H9 (cell line): ENCODE measurements at regions not wholly inside any gene's neighbourhood (a gene's known extent, or its start where the extent isn't known, plus 50 kb on each side); places are given as distances from the start of the nearest gene placed in this dataset.

ENCODE experiments used
- DNase-seq: peaks from one replicate; pipeline ENCODE4 v3.0.0-alpha.2; 2017
- H2AFZ ChIP-seq: one replicate; pipeline ENCODE4 v1.6.1; 2013; ENCODE audit warnings: mild to moderate bottlenecking, low read length, control low read depth, moderate library complexity
- H2AK5ac ChIP-seq: 2 replicates; pipeline ENCODE4 v1.6.1; 2013; ENCODE audit warnings: low read length, control low read depth, mixed read lengths; ENCODE audit not compliant: insufficient read length
- H2BK120ac ChIP-seq: one replicate; pipeline ENCODE4 v1.6.1; 2013; ENCODE audit warnings: low read depth, mild to moderate bottlenecking, low read length, control low read depth, inconsistent platforms; ENCODE audit not compliant: poor library complexity, severe bottlenecking
- H2BK12ac ChIP-seq: 2 replicates; pipeline ENCODE4 v1.6.1; 2013; ENCODE audit warnings: low read length, control low read depth, mixed read lengths, low read depth; ENCODE audit not compliant: insufficient read length
- H2BK15ac ChIP-seq: 2 replicates; pipeline ENCODE4 v1.6.1; 2013; ENCODE audit warnings: low read depth, low read length, control low read depth
- H2BK20ac ChIP-seq: one replicate; pipeline ENCODE4 v1.6.1; 2013; ENCODE audit warnings: low read depth, mild to moderate bottlenecking, low read length, control low read depth, inconsistent platforms; ENCODE audit not compliant: poor library complexity, severe bottlenecking
- H2BK5ac ChIP-seq: 2 replicates; pipeline ENCODE4 v1.6.1; 2013; ENCODE audit warnings: low read length, control low read depth, mixed read lengths; ENCODE audit not compliant: insufficient read length
- H3K14ac ChIP-seq: 2 replicates; pipeline ENCODE4 v1.6.1; 2013; ENCODE audit warnings: low read length, control low read depth; ENCODE audit not compliant: insufficient read depth
- H3K18ac ChIP-seq: 2 replicates; pipeline ENCODE4 v1.6.1; 2013; ENCODE audit warnings: low read depth, mild to moderate bottlenecking, mixed read lengths, low read length, control low read depth; ENCODE audit not compliant: insufficient read length
- H3K23ac ChIP-seq: 2 replicates; pipeline ENCODE4 v1.6.1; 2013; ENCODE audit warnings: low read length, control low read depth, mixed read lengths, low read depth; ENCODE audit not compliant: insufficient read length
- H3K23me2 ChIP-seq: 2 replicates; pipeline ENCODE4 v1.6.1; 2013; ENCODE audit warnings: low read depth, mild to moderate bottlenecking, mixed read lengths, low read length, control low read depth; ENCODE audit not compliant: insufficient read length, poor library complexity, severe bottlenecking
- H3K27ac ChIP-seq: 2 replicates; pipeline ENCODE4 v1.5.1; 2013; ENCODE audit warnings: low read length, control low read depth, mixed read lengths, low read depth; ENCODE audit not compliant: insufficient read length
- H3K27me3 ChIP-seq: 2 replicates; pipeline ENCODE4 v1.6.1; 2013; ENCODE audit warnings: low read length, control low read depth, inconsistent platforms; ENCODE audit not compliant: insufficient read depth
- H3K4ac ChIP-seq: 2 replicates; pipeline ENCODE4 v1.6.1; 2013; ENCODE audit warnings: low read depth, mild to moderate bottlenecking, control low read depth, inconsistent platforms, low read length, moderate library complexity
- H3K4me1 ChIP-seq: 2 replicates; pipeline ENCODE4 v1.6.1; 2013; ENCODE audit warnings: low read length, control low read depth, inconsistent platforms; ENCODE audit not compliant: insufficient read depth
- H3K4me2 ChIP-seq: 2 replicates; pipeline ENCODE4 v1.6.1; 2013; ENCODE audit warnings: low read length, control low read depth, mixed read lengths; ENCODE audit not compliant: insufficient read length, insufficient read depth
- H3K56ac ChIP-seq: 2 replicates; pipeline ENCODE4 v1.6.1; 2013; ENCODE audit warnings: low read depth, mild to moderate bottlenecking, mixed read lengths, low read length, control low read depth; ENCODE audit not compliant: insufficient read length
- H3K79me1 ChIP-seq: 2 replicates; pipeline ENCODE4 v1.6.1; 2013; ENCODE audit warnings: low read depth, mild to moderate bottlenecking, moderate library complexity, low read length, control low read depth, inconsistent platforms; ENCODE audit not compliant: insufficient read depth, poor library complexity, severe bottlenecking
- H3K79me2 ChIP-seq: 2 replicates; pipeline ENCODE4 v1.6.1; 2013; ENCODE audit warnings: low read length, control low read depth, inconsistent platforms; ENCODE audit not compliant: insufficient read depth
- H3K9ac ChIP-seq: 2 replicates; pipeline ENCODE4 v1.6.1; 2013; ENCODE audit warnings: low read length, control low read depth, mixed read lengths; ENCODE audit not compliant: insufficient read length; ENCODE audit errors: extremely low read depth
- H3K9me3 ChIP-seq: one replicate; pipeline ENCODE4 v1.6.1; 2013; ENCODE audit warnings: low read depth, low read length, inconsistent platforms; ENCODE audit not compliant: control insufficient read depth
- H3T11ph ChIP-seq: one replicate; pipeline ENCODE4 v1.6.1; 2013; ENCODE audit warnings: mild to moderate bottlenecking, low read length, control low read depth, inconsistent platforms
- H4K20me1 ChIP-seq: one replicate; pipeline ENCODE4 v1.6.1; 2013; ENCODE audit not compliant: control insufficient read depth, insufficient read length, insufficient read depth
- H4K5ac ChIP-seq: 2 replicates; pipeline ENCODE4 v1.6.1; 2013; ENCODE audit warnings: low read depth, mild to moderate bottlenecking, mixed read lengths, low read length, control low read depth; ENCODE audit not compliant: insufficient read length
- H4K8ac ChIP-seq: replicated peaks from 2 replicates; pipeline ENCODE4 v1.6.1; 2013; ENCODE audit warnings: low read length, control low read depth, mixed read lengths, low read depth; ENCODE audit not compliant: insufficient read length
- H4K91ac ChIP-seq: 2 replicates; pipeline ENCODE4 v1.6.1; 2013; ENCODE audit warnings: low read depth, mild to moderate bottlenecking, moderate library complexity, mixed read lengths, low read length, control low read depth; ENCODE audit not compliant: insufficient read length
- H3K27ac Mint-ChIP-seq, 3 experiments: 2 replicates in 2 of 3; 3 replicates in 1 of 3; pipeline ENCODE4 v1.8.0; 2020 to 2021; ENCODE audit warnings: mixed read lengths in 3 of 3, mild to moderate bottlenecking in 1 of 3, moderate library complexity in 1 of 3
- H3K27me3 Mint-ChIP-seq: 2 replicates; pipeline ENCODE4 v1.8.0; 2021; ENCODE audit warnings: low read depth, mild to moderate bottlenecking, moderate library complexity, mixed read lengths
- H3K36me3 Mint-ChIP-seq, 3 experiments: 2 replicates in 2 of 3; 3 replicates in 1 of 3; pipeline ENCODE4 v1.8.0; 2020 to 2021; ENCODE audit warnings: low read depth in 3 of 3, mixed read lengths in 3 of 3; ENCODE audit not compliant: insufficient read depth in 1 of 3
- H3K4me1 Mint-ChIP-seq, 2 experiments: 2 replicates each; pipeline ENCODE4 v1.8.0; 2020; ENCODE audit warnings: mixed read lengths in 2 of 2
- H3K4me3 Mint-ChIP-seq, 2 experiments: 2 replicates in 1 of 2; 3 replicates in 1 of 2; pipeline ENCODE4 v1.8.0; 2020 to 2021; ENCODE audit warnings: mild to moderate bottlenecking in 2 of 2, mixed read lengths in 2 of 2, moderate library complexity in 1 of 2
- H3K9me3 Mint-ChIP-seq, 2 experiments: 2 replicates in 1 of 2; 3 replicates in 1 of 2; pipeline ENCODE4 v1.8.0; 2020; ENCODE audit warnings: mild to moderate bottlenecking in 2 of 2, mixed read lengths in 2 of 2, moderate library complexity in 1 of 2
- CTCF ChIP-seq: fragments of 200-600 bp; sonication (generic); conservative IDR thresholded peaks from 3 replicates; pipeline ENCODE4 v1.8.0; 2021; ENCODE audit warnings: antibody characterized with exemption, mild to moderate bottlenecking
- WGBS: extraction: QIAGEN DNeasy Blood & Tissue Kit; methylation state at CpG from one replicate; pipeline ENCODE4 v1.1.7; 2013; ENCODE audit warnings: missing lambda C conversion rate, low lambda C conversion rate, mixed read lengths; ENCODE audit not compliant: insufficient read length; ENCODE audit errors: extremely low coverage; 5-methylcytosine and 5-hydroxymethylcytosine counted together

- H3K36me3 Mint-ChIP-seq: no peaks in the 10 kb centered on the region
- Histone ChIP-seq H3T11ph (no peak overlapping the region), H2BK15ac (no peak overlapping the region), H2AFZ (no peak overlapping the region), H3K27me3 (no peaks in the 10 kb centered on the region), H3K23me2 (no peaks in the 10 kb centered on the region), H3K4me2 (no peak overlapping the region), H3K4ac (no peak overlapping the region), H3K4me1 (no peaks in the 10 kb centered on the region), H3K27ac (no peak overlapping the region), H3K56ac (no peak overlapping the region), H3K79me2 (no peaks in the 10 kb centered on the region), H4K91ac (no peak overlapping the region), H2BK120ac (no peak overlapping the region), H2BK5ac (no peak overlapping the region), H2AK5ac (no peak overlapping the region), H2BK20ac (no peak overlapping the region), H4K5ac (no peak overlapping the region), H3K18ac (no peak overlapping the region), H3K79me1 (no peaks in the 10 kb centered on the region), H2BK12ac (no peak overlapping the region), H3K23ac (no peak overlapping the region), H3K9ac (no peak overlapping the region), H4K8ac (no peak overlapping the region), H4K20me1 (no peaks in the 10 kb centered on the region), H3K9me3 (no peaks in the 10 kb centered on the region), H3K14ac (no peak overlapping the region)
- TF ChIP-seq CTCF: no peak
- no peak overlapping the region for H3K4me3 Mint-ChIP-seq
- peaks cover 2 to 3% of the 10 kb centered on the region in 2 experiments; a peak in 2 of 5 replicates for H3K9me3 Mint-ChIP-seq
- H3K27me3 Mint-ChIP-seq: 0 out of 2 replicates have a peak, but pooled peaks cover 2% of the 10 kb centered on the region
- DNase-seq: no peak
- no peak overlapping the region for H3K27ac Mint-ChIP-seq
- H3K4me1 Mint-ChIP-seq: peaks cover 5 to 7% of the 10 kb centered on the region in 2 experiments; a peak in 3 of 4 replicates
- WGBS: no CpG with 5 or more reads among the region's 4 CpGs
Measured at GRCh38 chr1:30164693-30165092, 558.7 kb downstream of the MATN1 start.
